GM10266 (cell line): ENCODE measurements at regions not wholly inside any gene's neighbourhood (a gene's known extent, or its start where the extent isn't known, plus 50 kb on each side); places are given as distances from the start of the nearest gene placed in this dataset.

Experiments
- DNase-seq: peaks from one replicate; pipeline ENCODE4 v3.0.0; 2012; ENCODE audit errors: extremely low spot score
- TF ChIP-seq, protein P1 (sequence below): IDR thresholded peaks from 2 replicates; pipeline ENCODE4 v1.5.1; 2012; ENCODE audit warnings: mild to moderate bottlenecking, low read depth; ENCODE audit not compliant: control insufficient read depth, insufficient read depth; ENCODE audit errors: missing control alignments

DNA sequence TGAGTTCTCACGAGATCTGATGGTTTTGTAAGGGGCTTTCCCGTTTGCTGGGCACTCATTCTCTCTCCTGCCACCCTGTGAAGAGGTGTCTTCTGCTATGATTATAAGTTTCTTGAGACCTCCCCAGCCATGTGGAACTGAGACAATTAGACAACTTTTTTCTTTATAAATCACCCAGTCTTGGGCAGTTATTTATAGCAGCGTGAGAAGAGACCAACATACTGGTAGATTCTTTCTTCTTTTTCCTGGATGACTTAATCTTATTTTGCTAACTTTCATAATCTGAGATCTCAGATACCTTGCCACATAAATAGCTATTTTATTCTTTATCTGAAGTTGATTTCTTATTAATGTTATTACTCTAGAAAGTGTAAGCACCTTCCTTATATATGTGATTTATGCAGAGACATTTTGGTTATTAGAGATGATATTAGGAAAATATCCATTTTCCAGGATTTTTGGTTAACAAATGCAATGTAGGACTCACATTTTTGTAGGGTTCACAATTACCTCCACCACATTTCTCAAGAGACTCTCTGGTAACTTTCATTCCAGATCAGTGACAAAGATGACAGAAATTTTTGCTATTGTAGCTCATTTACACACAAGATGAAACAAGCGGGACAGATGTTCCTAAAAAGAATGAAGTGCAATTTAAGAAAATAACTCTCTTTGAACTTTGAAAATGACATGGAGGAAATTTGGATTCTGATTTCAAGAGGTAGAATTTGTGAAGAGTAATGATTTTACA lies 97.9 kb upstream of the RND3 start:
- TF ChIP-seq, protein P1, sequence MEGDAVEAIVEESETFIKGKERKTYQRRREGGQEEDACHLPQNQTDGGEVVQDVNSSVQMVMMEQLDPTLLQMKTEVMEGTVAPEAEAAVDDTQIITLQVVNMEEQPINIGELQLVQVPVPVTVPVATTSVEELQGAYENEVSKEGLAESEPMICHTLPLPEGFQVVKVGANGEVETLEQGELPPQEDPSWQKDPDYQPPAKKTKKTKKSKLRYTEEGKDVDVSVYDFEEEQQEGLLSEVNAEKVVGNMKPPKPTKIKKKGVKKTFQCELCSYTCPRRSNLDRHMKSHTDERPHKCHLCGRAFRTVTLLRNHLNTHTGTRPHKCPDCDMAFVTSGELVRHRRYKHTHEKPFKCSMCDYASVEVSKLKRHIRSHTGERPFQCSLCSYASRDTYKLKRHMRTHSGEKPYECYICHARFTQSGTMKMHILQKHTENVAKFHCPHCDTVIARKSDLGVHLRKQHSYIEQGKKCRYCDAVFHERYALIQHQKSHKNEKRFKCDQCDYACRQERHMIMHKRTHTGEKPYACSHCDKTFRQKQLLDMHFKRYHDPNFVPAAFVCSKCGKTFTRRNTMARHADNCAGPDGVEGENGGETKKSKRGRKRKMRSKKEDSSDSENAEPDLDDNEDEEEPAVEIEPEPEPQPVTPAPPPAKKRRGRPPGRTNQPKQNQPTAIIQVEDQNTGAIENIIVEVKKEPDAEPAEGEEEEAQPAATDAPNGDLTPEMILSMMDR, result no peak
- no peak for DNase-seq

DNA sequence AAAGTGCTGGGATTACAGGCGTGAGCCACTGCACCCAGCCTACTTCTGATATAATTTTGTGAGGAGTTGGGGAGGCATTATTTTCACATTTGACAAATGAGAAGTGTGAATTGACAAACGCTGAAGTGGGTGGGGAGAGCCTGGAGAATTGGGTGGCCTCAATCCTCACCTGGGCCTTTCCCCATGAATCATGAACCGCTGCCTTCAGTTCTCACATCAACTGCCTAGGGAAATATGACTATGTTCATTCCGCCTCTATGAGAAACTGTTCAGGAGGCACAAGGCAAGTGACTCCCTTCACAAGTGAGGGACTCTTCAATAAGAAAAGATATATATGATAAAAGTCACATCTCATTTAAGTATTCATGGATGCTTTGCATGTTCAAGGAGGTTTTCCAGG lies 96.6 kb upstream of the RND3 start:
- TF ChIP-seq, protein P1, result no peak
- no peak for DNase-seq

DNA sequence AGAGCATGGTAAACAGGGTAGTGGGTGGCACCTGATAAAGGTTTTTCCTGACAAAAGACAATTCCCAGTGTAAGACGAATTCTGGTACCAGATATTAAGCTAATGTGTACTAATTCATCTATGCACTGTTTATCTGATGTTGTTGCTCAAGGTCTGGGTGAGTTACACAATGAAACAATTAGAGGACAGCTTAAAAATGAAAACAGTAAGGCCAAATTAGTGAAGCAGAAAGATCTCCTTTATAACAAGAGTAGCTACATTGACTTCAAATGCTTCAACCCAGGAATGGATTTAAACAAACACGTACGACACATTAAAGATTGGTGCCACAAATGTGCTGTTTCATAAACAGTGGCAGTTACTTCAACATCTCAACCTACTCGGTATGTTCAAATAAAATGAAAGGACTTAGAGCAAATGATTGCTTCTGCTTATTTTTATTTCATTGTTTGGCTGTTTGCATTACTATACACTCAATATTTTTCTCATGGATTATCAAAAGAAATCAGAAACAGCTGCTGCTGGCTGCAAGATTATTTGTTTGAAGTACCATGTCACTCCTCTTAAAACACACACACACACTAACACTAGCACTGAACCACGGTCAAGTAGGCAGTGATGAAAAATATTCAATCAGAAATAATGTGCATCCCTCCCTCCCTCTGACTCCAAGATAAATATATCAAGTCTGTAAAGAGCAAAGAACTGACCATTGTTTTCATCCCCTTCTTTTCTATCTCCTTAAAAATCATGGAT lies 94.4 kb upstream of the RND3 start:
- TF ChIP-seq, protein P1, result no peak
- DNase-seq, result no peak

DNA sequence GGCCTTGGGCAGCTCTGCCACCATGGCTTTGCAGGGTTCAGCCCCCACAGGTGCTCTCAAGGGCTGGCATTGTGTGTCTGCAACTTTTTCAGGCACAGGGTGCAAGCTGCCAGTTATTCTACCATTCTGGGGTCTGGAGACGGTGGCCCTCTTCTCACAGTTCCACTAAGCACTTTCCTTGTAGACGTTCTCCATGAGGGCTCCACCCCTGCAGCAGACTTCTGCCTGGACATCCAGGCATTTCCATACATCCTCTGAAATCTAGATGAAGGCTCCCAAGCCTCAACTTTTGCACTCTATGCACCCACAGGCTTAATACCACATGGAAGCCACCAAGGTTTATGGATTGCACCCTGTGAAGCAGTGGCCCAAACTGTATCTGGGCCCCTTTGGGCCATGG lies 91.0 kb upstream of the RND3 start:
- TF ChIP-seq, protein P1, result no peak
- no peak for DNase-seq

DNA sequence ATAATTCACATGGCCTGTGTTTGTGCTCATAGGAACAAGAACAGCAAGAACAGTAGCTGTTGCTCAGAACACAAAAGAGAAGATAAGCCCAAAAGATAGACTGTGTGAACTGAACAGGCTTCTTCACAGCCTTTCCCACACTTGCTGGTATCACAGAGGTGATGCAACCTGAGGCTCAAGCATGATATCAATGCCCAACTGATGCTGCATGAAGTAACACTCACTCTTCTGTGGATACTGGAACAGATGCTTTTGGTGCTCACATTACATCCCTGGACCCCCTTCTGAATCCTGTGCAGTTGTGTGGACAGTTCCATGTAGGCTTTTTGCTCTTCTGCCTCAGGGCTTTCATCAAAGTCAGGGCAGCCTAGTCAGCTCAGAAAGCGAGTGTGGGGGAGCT lies 88.4 kb upstream of the RND3 start:
- TF ChIP-seq, protein P1, result no peak
- DNase-seq, result no peak

DNA sequence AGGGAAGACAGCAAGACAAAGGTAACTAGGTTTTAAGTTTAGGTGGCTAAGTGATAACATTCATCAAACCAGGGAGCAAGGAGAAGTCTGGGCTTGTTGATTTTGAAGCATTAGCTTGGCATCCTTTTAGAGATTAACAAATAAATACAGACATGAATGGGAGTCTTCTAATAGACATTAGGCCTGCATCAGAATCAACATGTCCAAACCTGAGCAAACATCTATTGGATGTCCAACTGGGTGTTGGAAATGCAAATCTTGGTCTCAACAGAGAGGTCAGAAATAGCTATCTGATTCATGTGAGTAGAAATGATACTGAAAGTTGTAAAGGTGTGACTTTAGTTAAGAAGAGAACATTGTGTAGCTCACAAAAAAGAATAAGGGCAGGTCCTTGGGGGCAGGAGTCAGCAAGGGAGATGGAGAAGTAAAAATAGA lies 85.5 kb upstream of the RND3 start:
- TF ChIP-seq, protein P1, result no peak
- no peak for DNase-seq
